ENCODE measurements at regions not wholly inside any gene's neighbourhood (a gene's known extent, or its start where the extent isn't known, plus 50 kb on each side); places are given as distances from the start of the nearest gene placed in this dataset.

GRCh38 chr6:155958550-155958949 lies 502.9 kb upstream of the NOX3 start:
- TF ChIP-seq CTCF (IDR thresholded peaks at IDR 0.05; ENCODE audit: low read depth, low read length) (no peak), POLR2A (IDR thresholded peaks at IDR 0.05; ENCODE audit: extremely low read depth, insufficient read length) (no peak)
